GM21717 (cell line): ENCODE measurements at regions not wholly inside any gene's neighbourhood (a gene's known extent, or its start where the extent isn't known, plus 50 kb on each side); places are given as distances from the start of the nearest gene placed in this dataset.

Experiments
- ATAC-seq: cut with Tn5 transposase; IDR thresholded peaks from one replicate; pipeline ENCODE4 v1.9.1; 2021; ENCODE audit warnings: mild to moderate bottlenecking, moderate library complexity; ENCODE audit not compliant: unreplicated experiment

DNA sequence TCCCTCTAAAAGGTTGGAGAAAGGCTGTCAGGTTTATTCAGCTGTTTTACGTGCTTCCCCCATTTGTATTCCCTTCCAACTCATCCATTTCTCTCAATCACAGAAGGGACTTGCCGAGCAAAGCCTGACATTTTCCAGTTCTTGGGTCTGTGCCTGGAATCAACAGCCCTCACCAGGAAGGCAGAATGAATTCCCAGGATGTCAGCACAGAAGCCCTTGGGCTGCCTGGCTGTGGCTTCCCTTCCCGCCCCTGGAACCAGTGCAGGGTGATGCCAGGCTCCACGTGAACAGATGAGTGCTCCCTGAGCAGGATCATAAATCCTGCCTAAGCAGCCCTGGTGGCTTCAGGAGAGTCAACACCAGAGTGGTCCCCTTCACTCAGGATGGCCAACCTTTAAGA lies 86.1 kb upstream of the CD83 start:
- no peak for ATAC-seq

GRCh38 chr6:14035071-14035847 lies 82.3 kb upstream of the CD83 start:
- no peak for ATAC-seq

GRCh38 chr6:14035874-14036273 lies 81.7 kb upstream of the CD83 start:
- ATAC-seq = no peak

DNA sequence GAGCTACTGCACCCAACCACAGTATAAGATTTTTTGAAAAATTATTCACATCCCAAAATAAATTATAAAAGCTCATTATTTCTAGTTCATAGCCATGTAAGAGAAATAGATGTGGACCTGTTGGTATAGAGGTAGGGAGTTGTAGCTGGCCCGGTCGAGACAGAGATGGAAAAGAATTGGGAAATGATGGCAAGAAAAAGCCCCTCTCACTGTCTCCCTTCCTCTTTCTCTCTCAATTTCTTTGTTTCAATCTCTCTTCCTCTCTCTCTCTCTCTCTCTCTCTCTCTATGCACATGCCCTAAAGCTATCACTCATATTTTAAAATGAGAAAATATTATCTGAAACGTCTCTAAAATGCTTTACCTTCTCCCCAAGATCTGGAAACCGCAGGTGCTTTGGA lies 80.7 kb upstream of the CD83 start:
- no peak for ATAC-seq

GRCh38 chr6:14037402-14038277 lies 79.9 kb upstream of the CD83 start:
- no peak for ATAC-seq

DNA sequence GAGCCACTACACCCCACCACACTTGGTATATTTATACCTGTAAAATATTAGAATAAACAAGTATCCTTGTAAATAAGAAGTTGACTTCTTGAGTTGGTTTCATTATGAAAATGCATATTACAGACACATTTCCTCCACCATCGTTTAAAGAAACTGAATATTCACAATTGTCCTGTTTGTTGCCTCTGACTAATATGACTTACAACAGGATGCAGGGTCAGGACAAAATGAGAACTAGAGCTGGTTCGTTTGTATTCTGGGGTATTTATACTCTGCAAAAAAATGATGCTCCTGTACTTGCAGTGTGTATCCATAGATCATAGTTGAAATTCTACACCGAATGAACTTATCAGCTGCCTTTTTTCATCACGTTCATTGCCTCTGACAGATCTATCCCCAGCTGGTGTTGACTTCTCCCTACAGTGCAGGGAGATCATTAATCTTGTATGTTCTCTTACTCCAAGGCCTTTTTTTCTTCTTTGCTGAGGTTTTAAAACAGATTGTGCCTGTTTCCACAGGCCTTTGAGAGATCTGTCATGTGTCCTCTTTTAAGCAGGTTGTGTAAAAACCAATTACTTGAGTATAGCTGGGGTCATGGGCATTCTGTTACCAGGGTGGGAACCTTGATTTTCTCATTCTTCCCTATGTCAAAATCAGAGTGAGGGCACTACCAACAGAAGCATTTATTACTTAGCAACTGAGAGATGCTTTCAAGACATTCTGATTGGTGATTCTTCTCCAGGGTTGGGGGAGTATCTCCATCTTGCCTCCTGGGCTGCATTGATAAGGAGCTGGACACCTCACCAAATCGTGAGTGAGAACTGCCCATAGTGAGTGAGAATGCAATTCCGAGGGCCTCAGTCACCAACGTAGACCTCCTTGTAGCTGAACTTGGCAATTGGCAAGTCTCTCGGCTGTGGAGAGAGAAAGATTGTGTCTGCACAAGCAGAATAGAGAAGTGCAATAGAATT lies 78.8 kb upstream of the CD83 start:
- ATAC-seq = no peak

- no peak for ATAC-seq
Measured at GRCh38 chr6:14040042-14040441, 77.5 kb upstream of the CD83 start.

DNA sequence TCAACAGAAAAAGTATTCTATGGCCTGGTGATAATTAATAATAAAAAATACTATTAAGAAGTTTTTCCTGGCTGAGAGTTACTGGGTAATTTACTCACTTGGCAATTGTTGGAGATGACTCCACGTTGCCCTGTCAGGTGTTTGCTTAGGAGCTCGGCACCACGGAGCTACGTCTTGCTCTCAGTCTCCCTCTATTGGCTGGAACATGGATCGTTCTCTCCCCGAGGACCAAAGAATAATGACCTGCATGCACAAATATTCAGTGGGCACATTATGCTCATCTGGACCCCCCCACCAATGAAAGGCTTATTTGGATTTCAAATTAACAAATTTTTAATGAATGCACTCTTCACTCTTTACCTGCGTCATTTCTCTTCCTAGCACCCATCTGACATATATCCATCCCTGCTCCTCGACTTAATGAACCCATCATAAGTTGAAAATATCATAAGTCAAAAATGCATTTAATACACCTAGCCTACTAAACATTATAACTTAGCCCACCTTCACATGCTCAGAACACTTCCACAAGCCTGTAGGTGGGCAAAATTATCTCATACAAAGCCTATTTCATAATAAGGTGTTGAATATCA lies 71.0 kb upstream of the CD83 start:
- no peak for ATAC-seq

DNA sequence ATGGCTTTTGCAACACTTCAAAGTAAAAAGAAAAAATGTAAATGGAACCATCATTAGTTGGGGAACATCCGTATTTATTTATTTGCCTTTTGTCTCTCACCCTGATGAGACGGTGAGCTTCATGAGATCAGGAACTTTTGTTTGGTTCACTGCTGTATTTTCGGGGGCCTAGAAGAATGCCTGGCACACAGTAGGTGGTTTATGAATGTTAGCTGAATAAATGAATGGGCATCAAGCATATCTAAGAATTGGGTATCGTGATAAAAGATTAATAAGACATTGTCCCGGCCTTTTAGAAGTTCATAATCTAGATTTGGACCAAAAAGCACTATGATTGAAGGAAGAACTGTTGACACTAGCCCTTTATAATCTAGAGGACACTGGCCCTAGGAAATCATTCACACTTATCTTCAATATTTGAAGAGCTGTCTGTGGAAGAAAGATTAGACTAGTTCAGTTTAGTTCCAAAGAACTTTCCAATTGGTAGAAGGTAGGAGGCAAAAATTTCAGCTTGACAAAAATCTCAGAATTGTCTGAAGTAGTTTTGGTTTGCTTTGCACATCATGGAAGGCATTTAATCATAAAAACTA lies 70.3 kb upstream of the CD83 start:
- ATAC-seq = no peak

GRCh38 chr6:14048837-14049236 lies 68.7 kb upstream of the CD83 start:
- ATAC-seq = no peak

DNA sequence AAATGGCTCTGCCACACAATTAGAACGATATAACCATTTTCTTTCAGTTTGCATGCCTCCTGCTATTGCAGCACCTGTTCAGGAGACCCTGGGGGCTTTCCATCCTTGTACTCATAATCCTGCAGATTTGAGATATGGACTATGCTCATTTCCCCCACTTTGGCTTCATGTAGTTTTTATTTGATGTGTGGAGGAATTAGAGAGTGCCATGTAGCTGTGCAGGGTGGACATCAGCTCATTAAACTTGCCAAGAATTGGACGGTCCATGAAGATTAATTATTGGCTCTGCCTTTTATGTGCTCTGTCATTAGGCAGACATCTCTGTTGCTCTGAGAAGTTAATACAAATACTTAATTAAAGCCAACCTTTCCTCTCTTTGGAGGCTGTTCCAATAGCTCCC lies 66.2 kb upstream of the CD83 start:
- ATAC-seq = no peak

DNA sequence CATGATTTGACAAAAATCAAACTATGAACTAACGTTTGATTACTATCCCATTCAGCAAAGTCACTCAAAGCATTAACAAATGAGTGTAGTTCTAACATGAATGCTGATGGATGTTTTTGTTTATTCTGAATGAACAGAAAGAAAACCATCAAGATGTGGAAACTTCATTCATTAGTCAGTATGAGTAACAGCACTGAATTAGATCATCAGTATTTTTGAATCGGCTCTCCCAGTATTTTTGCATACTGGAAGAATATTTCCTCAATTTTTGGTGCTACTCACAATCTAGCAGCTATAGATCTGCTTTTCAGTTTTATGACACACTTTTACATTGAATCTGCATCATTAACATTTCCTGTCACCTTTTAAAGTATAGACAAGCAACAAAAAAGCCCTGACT lies 63.8 kb upstream of the CD83 start:
- ATAC-seq = no peak

- no peak for ATAC-seq
Measured at GRCh38 chr6:14055541-14055940, 62.0 kb upstream of the CD83 start.

DNA sequence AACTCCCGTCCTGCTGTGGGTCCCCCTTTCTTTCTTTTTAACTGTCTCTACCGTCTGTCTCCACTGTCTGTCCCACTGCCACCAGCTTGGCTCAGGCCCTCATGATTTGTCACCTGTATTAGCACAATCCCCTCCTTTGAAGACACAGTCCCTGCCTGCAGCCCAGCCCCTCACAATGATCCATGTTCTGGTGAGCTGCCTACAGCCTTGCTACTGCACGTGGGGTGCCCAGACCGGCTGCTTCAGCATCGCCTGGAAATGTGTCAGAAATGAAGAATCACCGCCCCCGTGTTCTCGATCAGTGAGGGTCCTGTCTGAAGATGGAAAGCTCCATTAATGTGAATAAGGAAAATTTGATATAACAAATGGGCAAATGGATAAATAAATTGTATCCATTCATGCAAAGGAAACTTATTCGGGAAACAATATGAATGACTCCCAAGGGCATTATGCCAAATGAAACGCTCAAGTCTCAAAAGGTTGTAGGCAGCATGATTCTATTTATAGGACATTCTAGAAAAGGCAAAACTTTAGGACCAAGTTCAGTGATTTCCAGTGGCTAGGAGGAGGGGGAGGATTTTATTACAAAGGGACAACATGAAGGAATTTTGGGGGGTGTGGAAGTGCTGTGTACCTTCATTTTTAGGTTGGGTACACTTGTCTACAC lies 59.4 kb upstream of the CD83 start:
- no peak for ATAC-seq

DNA sequence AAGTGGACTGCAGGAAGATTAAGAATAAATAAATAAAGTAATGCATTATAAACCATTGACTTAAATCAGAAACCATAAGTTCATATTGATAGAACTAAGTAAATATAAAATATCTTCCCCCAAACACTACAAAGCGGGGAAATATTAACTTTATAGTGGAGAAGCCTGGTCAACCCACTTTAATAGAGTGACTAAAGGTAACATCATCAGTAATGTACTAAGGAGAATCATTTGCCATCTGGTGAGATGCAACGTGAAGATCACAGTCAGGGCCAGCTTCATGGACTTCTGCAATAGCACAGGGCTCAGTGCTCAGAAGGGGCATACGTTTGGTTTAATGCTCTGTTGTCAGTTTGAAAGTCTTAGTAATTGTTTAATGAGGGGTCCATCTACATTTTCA lies 58.8 kb upstream of the CD83 start:
- no peak for ATAC-seq

DNA sequence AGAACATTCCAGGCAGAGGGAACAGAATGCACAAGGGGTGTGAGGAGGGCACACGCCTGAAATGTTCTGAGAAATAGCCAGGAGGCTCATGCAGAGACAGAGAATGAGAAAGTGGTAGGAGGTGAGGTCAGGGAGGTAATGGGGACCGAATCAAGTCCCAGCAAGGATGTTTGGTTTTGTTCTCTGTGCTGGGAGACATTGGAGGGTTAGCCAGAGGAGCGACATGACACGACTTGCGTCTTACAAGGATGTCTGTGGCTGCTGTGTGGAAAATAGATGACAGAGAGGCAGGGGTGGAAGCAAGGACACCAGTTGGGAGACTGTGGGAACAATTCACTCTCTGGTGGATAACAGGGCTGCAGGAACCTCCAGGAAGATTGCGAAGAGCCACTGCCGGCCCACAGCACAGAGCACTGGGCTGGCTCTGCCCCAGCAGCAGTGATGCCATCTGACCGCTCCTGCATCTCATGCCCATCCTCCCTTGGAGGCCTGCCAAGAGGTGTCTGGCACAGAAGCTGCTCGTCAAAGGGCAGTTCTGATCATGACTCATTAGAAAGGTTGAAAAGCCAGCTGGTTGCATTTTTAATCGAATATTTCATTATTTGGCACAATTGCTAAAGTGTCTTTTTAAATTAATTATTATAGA lies 57.7 kb upstream of the CD83 start:
- ATAC-seq = no peak

- no peak for ATAC-seq
Measured at GRCh38 chr6:14060971-14061370, 56.6 kb upstream of the CD83 start.

- ATAC-seq = no peak
Measured at GRCh38 chr6:14061643-14062042, 55.9 kb upstream of the CD83 start.

- no peak for ATAC-seq
Measured at GRCh38 chr6:14062345-14063029, 55.1 kb upstream of the CD83 start.
